HepG2 (cell line): ENCODE measurements at regions not wholly inside any gene's neighbourhood (a gene's known extent, or its start where the extent isn't known, plus 50 kb on each side); places are given as distances from the start of the nearest gene placed in this dataset.

Experiments used
- ATAC-seq: fragments of 200-7000 bp; cut with Tn5 transposase; 3 replicates; pipeline ENCODE4 v1.9.1; 2020; ENCODE audit warnings: mild to moderate bottlenecking, moderate library complexity
- BruUV-seq: library from RNA; stranded (reverse); fragments of 400-500 nt; replicated peaks from 2 replicates; lab custom pipeline; 2021; lab: Mats Ljungman, UMichigan
- CTCF ChIA-PET: fragments of 300-600 bp; formaldehyde crosslinking; extraction: SDS; loops from one replicate; lab custom pipeline; 2021; ENCODE audit warnings: low total read pairs, inconsistent platforms, low intra/inter-chr PET ratio; lab: Yijun Ruan, JAX
- POLR2A ChIA-PET: fragments of 350-600 bp; sonication (Branson Sonifier 250); formaldehyde crosslinking; loops from one replicate; lab custom pipeline; 2020; ENCODE audit warnings: antibody characterized with exemption, inconsistent platforms; lab: Yijun Ruan, JAX
- DNase-seq: peaks from one replicate; pipeline ENCODE4 v3.0.0-alpha.2; 2015; ENCODE audit warnings: low spot score
- FAIRE-seq: peaks from 3 replicates; lab custom pipeline; 2011; peaks lifted over from hg19 to GRCh38; lab: Jason Lieb, UNC
- H2AFZ ChIP-seq: one replicate; pipeline ENCODE4 v1.6.1; 2011; ENCODE audit warnings: low read length, inconsistent platforms
- H3K27ac ChIP-seq: fragments of 300-600 bp; 3 replicates; pipeline ENCODE4 v1.8.0; 2011; ENCODE audit warnings: mixed run types, mild to moderate bottlenecking, mixed read lengths, low read length, inconsistent platforms; ENCODE audit not compliant: insufficient read depth; ENCODE audit errors: extremely low read length
- H3K27me3 ChIP-seq, 2 experiments: fragments of 200-600 bp in 1 of 2; 2 replicates in 1 of 2; 3 replicates in 1 of 2; pipeline versions ENCODE4 v1.6.0 to v1.8.0; 2011; ENCODE audit warnings: low read length in 2 of 2, mild to moderate bottlenecking in 2 of 2, moderate library complexity in 2 of 2, inconsistent platforms in 1 of 2; ENCODE audit not compliant: insufficient read depth in 2 of 2, control insufficient read depth in 1 of 2
- H3K36me3 ChIP-seq, 2 experiments: fragments of 200-600 bp in 1 of 2; replicated peaks in 1 of 2; 2 replicates in 1 of 2; 3 replicates in 1 of 2; pipeline versions ENCODE4 v1.5.1 to v1.8.0; 2011; ENCODE audit warnings: low read length in 2 of 2, inconsistent platforms in 1 of 2; ENCODE audit not compliant: insufficient read depth in 2 of 2, control insufficient read depth in 1 of 2
- H3K4me1 ChIP-seq: 2 replicates; pipeline ENCODE4 v1.5.1; 2012; ENCODE audit warnings: low read length, inconsistent platforms; ENCODE audit not compliant: insufficient read depth
- H3K4me2 ChIP-seq: 2 replicates; pipeline ENCODE4 v1.6.0; 2011; ENCODE audit warnings: low read depth, low read length, inconsistent platforms
- H3K4me3 ChIP-seq, 3 experiments: fragments of 200-600 bp in 1 of 3; sonication (generic), shearing (Covaris generic) in 1 of 3; replicated peaks in 1 of 3; 2 replicates each; pipeline ENCODE4 v1.5.1; 2011 to 2016; ENCODE audit warnings: low read length in 3 of 3, inconsistent platforms in 2 of 3, low read depth in 2 of 3, mild to moderate bottlenecking in 2 of 3, control low read depth in 1 of 3, mixed read lengths in 1 of 3; ENCODE audit not compliant: insufficient read depth in 1 of 3
- H3K79me2 ChIP-seq: one replicate; pipeline ENCODE4 v1.6.1; 2011; ENCODE audit warnings: low read length, inconsistent platforms; ENCODE audit not compliant: insufficient read depth
- H3K9ac ChIP-seq: 2 replicates; pipeline ENCODE4 v1.6.0; 2011; ENCODE audit warnings: mild to moderate bottlenecking, low read depth, low read length, inconsistent platforms; ENCODE audit not compliant: insufficient read depth
- H3K9me3 ChIP-seq: 2 replicates; pipeline ENCODE4 v1.5.1; 2012; ENCODE audit warnings: mild to moderate bottlenecking, low read length
- H4K20me1 ChIP-seq: 2 replicates; pipeline ENCODE4 v1.6.0; 2011; ENCODE audit warnings: inconsistent platforms, mild to moderate bottlenecking, low read length, moderate library complexity; ENCODE audit not compliant: insufficient read depth
- CREM ChIP-seq, 2 experiments: sonication (generic) in 1 of 2; formaldehyde crosslinking in 1 of 2; IDR thresholded peaks; 2 replicates each; pipeline versions ENCODE4 v1.4.0 to v1.6.1; 2016 to 2020; ENCODE audit warnings: antibody characterized with exemption in 1 of 2, mild to moderate bottlenecking in 1 of 2, missing genetic modification reagents in 1 of 2
- IRX3 ChIP-seq: sonication (generic); formaldehyde crosslinking; IDR thresholded peaks from 2 replicates; pipeline ENCODE4 v1.8.1; 2023; ENCODE audit warnings: mild to moderate bottlenecking, low read depth, missing genetic modification reagents, borderline replicate concordance
- ISL2 ChIP-seq: sonication (generic); formaldehyde crosslinking; IDR thresholded peaks from 2 replicates; pipeline ENCODE4 v1.5.0; 2020; ENCODE audit warnings: missing genetic modification reagents
- KLF16 ChIP-seq, 2 experiments: sonication (generic) in 1 of 2; formaldehyde crosslinking in 1 of 2; IDR thresholded peaks; 2 replicates each; pipeline versions ENCODE4 v1.6.1 to v1.8.0; 2016 to 2023; ENCODE audit warnings: missing genetic modification reagents in 2 of 2, missing compliant biosample characterization in 1 of 2
- MYC ChIP-seq: sonication (generic); formaldehyde crosslinking; IDR thresholded peaks from 2 replicates; pipeline ENCODE4 v1.9.0; 2021; ENCODE audit warnings: missing genetic modification reagents, borderline replicate concordance
- NPAS2 ChIP-seq: sonication (generic); formaldehyde crosslinking; IDR thresholded peaks from 2 replicates; pipeline ENCODE4 v1.8.0; 2022; ENCODE audit warnings: mild to moderate bottlenecking, missing genetic modification reagents, borderline replicate concordance
- NR3C1 ChIP-seq: sonication (generic); formaldehyde crosslinking; IDR thresholded peaks from 2 replicates; pipeline ENCODE4 v1.4.0; 2020; ENCODE audit warnings: missing genetic modification reagents
- RAD21 ChIP-seq: fragments of 450-650 bp; formaldehyde crosslinking; IDR thresholded peaks from 2 replicates; pipeline ENCODE4 v1.5.0; 2020; ENCODE audit warnings: mild to moderate bottlenecking
- ZFP90 ChIP-seq: sonication (generic); formaldehyde crosslinking; IDR thresholded peaks from 2 replicates; pipeline ENCODE4 v1.8.0; 2022; ENCODE audit warnings: missing genetic modification reagents, mild to moderate bottlenecking, inconsistent platforms, borderline replicate concordance
- ZNF205 ChIP-seq: IDR thresholded peaks from 2 replicates; pipeline ENCODE4 v1.6.1; 2018; ENCODE audit warnings: missing biosample characterization, missing genetic modification reagents
- ZNF224 ChIP-seq: sonication (generic); formaldehyde crosslinking; IDR thresholded peaks from 2 replicates; pipeline ENCODE4 v1.5.0; 2020; ENCODE audit warnings: mild to moderate bottlenecking, missing genetic modification reagents
- ZNF501 ChIP-seq: sonication (generic); formaldehyde crosslinking; IDR thresholded peaks from 2 replicates; pipeline ENCODE4 v1.5.1; 2020; ENCODE audit warnings: mild to moderate bottlenecking, moderate library complexity, missing genetic modification reagents
- ZNF570 ChIP-seq: sonication (generic); formaldehyde crosslinking; IDR thresholded peaks from 2 replicates; pipeline ENCODE4 v1.4.0; 2020; ENCODE audit warnings: mild to moderate bottlenecking, missing genetic modification reagents, borderline replicate concordance
- ZNF782 ChIP-seq: sonication (generic); formaldehyde crosslinking; IDR thresholded peaks from 2 replicates; pipeline ENCODE4 v1.4.0; 2020; ENCODE audit warnings: missing genetic modification reagents, mild to moderate bottlenecking, borderline replicate concordance
- ZNF850 ChIP-seq: sonication (generic); formaldehyde crosslinking; conservative IDR thresholded peaks from 2 replicates; pipeline ENCODE4 v1.9.0; 2021; ENCODE audit warnings: mild to moderate bottlenecking, missing genetic modification reagents
- WGBS: methylation state at CpG from one replicate; pipeline ENCODE4 v1.1.6; 2017; ENCODE audit warnings: low lambda C conversion rate; 5-methylcytosine and 5-hydroxymethylcytosine counted together
- in situ Hi-C: cut with HindIII; loops from 2 replicates; pipeline ENCODE4 v1.10.0; 2017; ENCODE audit warnings: low pct_unique_long_range_greater_than_20kb; ENCODE audit not compliant: extremely low pct_ligation_motif_present
- intact Hi-C: fragments of 100-400 bp; cut with micrococcal nuclease; formaldehyde crosslinking; loops from one replicate; pipeline ENCODE4 v1.10.0; 2022; ENCODE audit not compliant: unreplicated experiment

DNA sequence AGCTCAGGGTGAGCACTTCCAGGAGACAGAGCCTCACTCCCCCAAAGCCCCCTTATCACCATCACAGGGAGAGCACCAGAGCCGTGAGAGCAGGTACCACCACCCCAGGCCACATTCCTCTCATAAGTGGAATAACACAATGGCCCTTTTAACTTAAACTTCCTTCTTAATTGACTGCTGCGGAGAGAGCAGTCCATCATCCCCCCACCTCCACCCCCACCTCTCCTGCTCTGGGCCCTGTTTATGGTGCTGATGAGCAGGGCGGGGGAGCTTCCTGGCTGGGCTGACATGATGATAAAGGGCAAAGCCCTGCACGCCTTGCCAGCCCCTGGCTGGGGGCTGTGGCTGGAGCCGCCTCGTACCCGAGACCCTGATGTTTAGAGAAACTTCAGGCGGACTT, 81.4 kb upstream of the PODXL start:
- ChIA-PET CTCF (no interaction called here), POLR2A (no interaction called here)
- no TSS peak for BruUV-seq
- no peaks in the 10 kb centered on the region for H3K79me2 ChIP-seq
- peaks cover 0 to 14% of the 10 kb centered on the region in 2 experiments; a peak in 1 of 5 replicates for H3K27me3 ChIP-seq
- ATAC-seq: no peak
- no peak for TF ChIP-seq ZFP90 (CRISPR knock-in tag)
- no peak for TF ChIP-seq NPAS2 (CRISPR knock-in tag)
- no peak for TF ChIP-seq ZNF850 (CRISPR knock-in tag)
- TF ChIP-seq ZNF205: no peak
- TF ChIP-seq ZNF570: no peak
- TF ChIP-seq KLF16 (CRISPR knock-in tag; IDR thresholded peaks at IDR 0.05): no peak
- no peak for TF ChIP-seq RAD21 (CRISPR knock-in tag)
- no peak for TF ChIP-seq MYC (CRISPR knock-in tag)
- TF ChIP-seq ZNF224 (CRISPR knock-in tag): no peak
- TF ChIP-seq ISL2: no peak
- no peak for TF ChIP-seq IRX3 (CRISPR knock-in tag)
- TF ChIP-seq CREM (IDR thresholded peaks at IDR 0.05): no peak
- no peak for TF ChIP-seq CREM (CRISPR knock-in tag; IDR thresholded peaks at IDR 0.05)
- no peak for TF ChIP-seq NR3C1
- TF ChIP-seq ZNF782: no peak
- TF ChIP-seq ZNF501 (CRISPR knock-in tag): no peak
- TF ChIP-seq, all 625 proteins: peak for 0
- WGBS: 12% methylated on average over 7 of the region's 8 CpGs
- in situ Hi-C loops: no loop called here
- DNase-seq (no peak), FAIRE-seq (no peak)
- intact Hi-C loops: no loop called here
- Histone ChIP-seq H3K9me3 (no peaks in the 10 kb centered on the region), H3K4me3 (no peak overlapping the region), H3K36me3 (no peaks in the 10 kb centered on the region), H2AFZ (no peak overlapping the region), H3K9ac (no peak overlapping the region), H4K20me1 (no peaks in the 10 kb centered on the region), H3K27ac (no peak overlapping the region), H3K4me1 (no peaks in the 10 kb centered on the region), H3K4me2 (no peak overlapping the region)
